IMR-90 (cell line): ENCODE measurements at regions not wholly inside any gene's neighbourhood (a gene's known extent, or its start where the extent isn't known, plus 50 kb on each side); places are given as distances from the start of the nearest gene placed in this dataset.
"Not testable (repeated sequence)": the region's sequence is repeated elsewhere in the genome, so short reads cannot be mapped to it uniquely, and the experiment has no call there.

Source experiments
- ATAC-seq: fragments of 200-7000 bp; cut with Tn5 transposase; 2 replicates; pipeline ENCODE4 v1.9.1; 2020; ENCODE audit warnings: low read depth, mild to moderate bottlenecking, moderate library complexity
- BruUV-seq: library from RNA; stranded (reverse); fragments of 400-500 nt; replicated peaks from 2 replicates; lab custom pipeline; 2021; lab: Mats Ljungman, UMichigan
- CTCF ChIA-PET: fragments of 300-600 bp; formaldehyde crosslinking; extraction: SDS; loops from one replicate; lab custom pipeline; 2021; ENCODE audit warnings: antibody characterized with exemption; lab: Yijun Ruan, JAX
- POLR2A ChIA-PET: fragments of 300-600 bp; sonication (Branson Sonifier 250); formaldehyde crosslinking; loops from one replicate; lab custom pipeline; 2022; ENCODE audit warnings: antibody characterized with exemption; ENCODE audit not compliant: unreplicated experiment; lab: Charles Lee
- DNase-seq: peaks from one replicate; pipeline ENCODE4 v3.0.0; 2013
- H2AFZ ChIP-seq: replicated peaks from 2 replicates; pipeline ENCODE3; 2013; ENCODE audit warnings: low read length, mild to moderate bottlenecking; ENCODE audit not compliant: poor library complexity
- H2AK5ac ChIP-seq: 2 replicates; pipeline ENCODE4 v1.6.1; 2013; ENCODE audit warnings: low read depth, low read length, inconsistent platforms
- H2AK9ac ChIP-seq: replicated peaks from 2 replicates; pipeline ENCODE3; 2013; ENCODE audit warnings: mild to moderate bottlenecking, low read depth, low read length, moderate library complexity; ENCODE audit not compliant: poor library complexity
- H2BK120ac ChIP-seq: 2 replicates; pipeline ENCODE4 v1.6.1; 2013; ENCODE audit warnings: low read depth, low read length, inconsistent platforms
- H2BK15ac ChIP-seq: 3 replicates; pipeline ENCODE4 v1.6.1; 2013; ENCODE audit warnings: low read depth, low read length, inconsistent platforms
- H2BK20ac ChIP-seq: 2 replicates; pipeline ENCODE4 v1.6.1; 2013; ENCODE audit warnings: low read depth, mild to moderate bottlenecking, inconsistent platforms, low read length, moderate library complexity
- H2BK5ac ChIP-seq: 2 replicates; pipeline ENCODE4 v1.6.1; 2013; ENCODE audit warnings: mild to moderate bottlenecking, low read depth, low read length, inconsistent platforms; ENCODE audit not compliant: poor library complexity, severe bottlenecking
- H3K14ac ChIP-seq: replicated peaks from 2 replicates; pipeline ENCODE4 v1.6.1; 2013; ENCODE audit warnings: low read depth, low read length, inconsistent platforms
- H3K18ac ChIP-seq: 2 replicates; pipeline ENCODE4 v1.6.1; 2013; ENCODE audit warnings: low read depth, low read length, control low read depth
- H3K23ac ChIP-seq: 2 replicates; pipeline ENCODE4 v1.6.1; 2013; ENCODE audit warnings: low read depth, low read length, inconsistent platforms
- H3K27ac ChIP-seq: 2 replicates; pipeline ENCODE4 v1.5.1; 2013; ENCODE audit warnings: mild to moderate bottlenecking, control low read depth, low read length; ENCODE audit not compliant: insufficient read depth
- H3K27me3 ChIP-seq: 2 replicates; pipeline ENCODE4 v1.6.1; 2013; ENCODE audit warnings: low read length; ENCODE audit not compliant: control insufficient read depth, insufficient read depth
- H3K36me3 ChIP-seq: 2 replicates; pipeline ENCODE4 v1.6.1; 2013; ENCODE audit warnings: low read length, mixed read lengths; ENCODE audit not compliant: control insufficient read depth, insufficient read depth
- H3K4ac ChIP-seq: 2 replicates; pipeline ENCODE4 v1.6.1; 2013; ENCODE audit warnings: low read depth, low read length, inconsistent platforms
- H3K4me1 ChIP-seq: 2 replicates; pipeline ENCODE4 v1.6.1; 2013; ENCODE audit warnings: low read length, mixed read lengths; ENCODE audit not compliant: control insufficient read depth, insufficient read depth
- H3K4me2 ChIP-seq: 2 replicates; pipeline ENCODE4 v1.6.1; 2013; ENCODE audit warnings: low read depth, mild to moderate bottlenecking, control low read depth, low read length, moderate library complexity
- H3K4me3 ChIP-seq: 2 replicates; pipeline ENCODE4 v1.5.1; 2013; ENCODE audit warnings: low read depth, mild to moderate bottlenecking, control low read depth, low read length, moderate library complexity; ENCODE audit not compliant: insufficient read depth
- H3K56ac ChIP-seq: 2 replicates; pipeline ENCODE4 v1.6.1; 2013; ENCODE audit warnings: low read length, inconsistent platforms; ENCODE audit not compliant: insufficient read depth; ENCODE audit errors: extremely low read depth
- H3K79me1 ChIP-seq, 2 experiments: 2 replicates each; pipeline ENCODE4 v1.6.1; 2013; ENCODE audit warnings: low read length in 2 of 2, inconsistent platforms in 1 of 2, low read depth in 1 of 2
- H3K9ac ChIP-seq: 2 replicates; pipeline ENCODE4 v1.6.1; 2013; ENCODE audit warnings: low read depth, low read length, control low read depth
- H3K9me1 ChIP-seq: 2 replicates; pipeline ENCODE4 v1.6.1; 2013; ENCODE audit warnings: low read length, inconsistent platforms; ENCODE audit not compliant: insufficient read depth
- H3K9me3 ChIP-seq: 2 replicates; pipeline ENCODE4 v1.6.1; 2013; ENCODE audit warnings: low read length; ENCODE audit not compliant: control insufficient read depth, insufficient read depth
- H4K20me1 ChIP-seq: 2 replicates; pipeline ENCODE4 v1.6.1; 2013; ENCODE audit warnings: low read length, inconsistent platforms; ENCODE audit not compliant: insufficient read depth
- H4K5ac ChIP-seq: 2 replicates; pipeline ENCODE4 v1.6.1; 2013; ENCODE audit warnings: mild to moderate bottlenecking, low read depth, low read length, control low read depth
- H4K8ac ChIP-seq, 2 experiments: 2 replicates each; pipeline ENCODE4 v1.6.1; 2013; ENCODE audit warnings: low read depth in 2 of 2, low read length in 2 of 2, control low read depth in 1 of 2, inconsistent platforms in 1 of 2
- H4K91ac ChIP-seq: 2 replicates; pipeline ENCODE4 v1.6.1; 2013; ENCODE audit warnings: low read depth, low read length, inconsistent platforms; ENCODE audit not compliant: insufficient read depth
- WGBS, 2 experiments: methylation state at CpG; one replicate each; pipeline versions ENCODE4 v1.1.5 to v1.1.7; 2013; ENCODE audit warnings: missing lambda C conversion rate in 2 of 2; ENCODE audit not compliant: insufficient read length in 1 of 2; ENCODE audit errors: extremely low coverage in 2 of 2; 5-methylcytosine and 5-hydroxymethylcytosine counted together
- dilution Hi-C: fragments of 300-500 bp; cut with HindIII; formaldehyde crosslinking; loops from one replicate; pipeline ENCODE4 v1.14.3; 2018; ENCODE audit warnings: low sequenced_read_pairs; ENCODE audit not compliant: unreplicated experiment
- in situ Hi-C: fragments of 300-500 bp; cut with MboI; formaldehyde crosslinking; loops from 3 replicates; pipeline ENCODE4 v1.14.3; 2019; ENCODE audit warnings: low sequenced_read_pairs, inconsistent platforms, mixed read lengths
- intact Hi-C: fragments of 100-400 bp; cut with micrococcal nuclease; formaldehyde crosslinking; loops from 2 replicates; pipeline ENCODE4 v1.10.0; 2022

GRCh38 chr1:161417536-161417935, 49.9 kb upstream of the CFAP126 start:
- H3K9me3 ChIP-seq, intact Hi-C loops, H4K5ac ChIP-seq, H4K91ac ChIP-seq, H2BK15ac ChIP-seq, H2BK20ac ChIP-seq, H3K9me1 ChIP-seq, BruUV-seq, H3K27ac ChIP-seq, H2BK120ac ChIP-seq, POLR2A ChIA-PET, ATAC-seq, H3K14ac ChIP-seq, H3K9ac ChIP-seq, in situ Hi-C loops, H3K18ac ChIP-seq, H2BK5ac ChIP-seq, H3K4me3 ChIP-seq, H2AK9ac ChIP-seq, H3K79me1 ChIP-seq, H3K56ac ChIP-seq, H2AFZ ChIP-seq, DNase-seq, CTCF ChIA-PET, H3K4ac ChIP-seq, H3K27me3 ChIP-seq, H3K23ac ChIP-seq, H4K8ac ChIP-seq, H4K20me1 ChIP-seq, H3K4me1 ChIP-seq, dilution Hi-C loops, H3K4me2 ChIP-seq, H2AK5ac ChIP-seq, H3K36me3 ChIP-seq: not testable (repeated sequence)
- WGBS, 2 experiments, result no CpG with 5 or more reads among the region's 4 CpGs
